Cardiac fibroblast (primary cell): ENCODE measurements at regions not wholly inside any gene's neighbourhood (a gene's known extent, or its start where the extent isn't known, plus 50 kb on each side); places are given as distances from the start of the nearest gene placed in this dataset.

Experiments
- DNase-seq, 2 donors: peaks; one replicate each; pipeline versions ENCODE4 v3.0.0 to v3.0.0-alpha.2; 2010; ENCODE audit warnings: low read depth in 2 of 2
- H3K4me3 ChIP-seq, 2 donors: replicated peaks in 1 of 2; 1 replicate in 1 of 2; 2 replicates in 1 of 2; pipeline ENCODE4 v1.5.1; 2011; ENCODE audit warnings: low read depth in 2 of 2, low read length in 2 of 2, mild to moderate bottlenecking in 2 of 2, moderate library complexity in 1 of 2
- TF ChIP-seq, protein P1 (sequence below): IDR thresholded peaks from one replicate; pipeline ENCODE4 v1.5.1; 2011; ENCODE audit warnings: low read depth, mild to moderate bottlenecking, low read length, inconsistent platforms

DNA sequence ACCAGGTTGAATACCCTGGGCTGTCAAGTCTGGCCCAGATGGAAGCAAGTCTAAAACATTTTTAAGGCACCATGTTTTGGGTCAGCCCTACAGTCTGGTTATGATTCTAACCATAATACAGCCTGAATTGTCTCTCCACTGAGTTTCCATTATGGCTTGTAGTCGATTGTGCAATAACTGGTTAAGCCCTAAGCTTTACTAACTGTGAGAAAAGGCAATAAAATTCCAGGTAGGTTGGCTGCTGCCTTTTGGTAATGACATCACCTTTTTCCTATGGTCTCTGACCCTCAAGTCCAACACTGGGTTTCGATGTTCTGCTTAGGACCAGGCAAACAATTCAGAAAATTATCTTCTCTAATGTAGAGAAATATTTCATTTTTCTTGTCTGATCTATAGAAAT, 243.3 kb downstream of the ACTL7B start:
- DNase-seq: no peak
- no peak overlapping the region for H3K4me3 ChIP-seq
- TF ChIP-seq, protein P1, sequence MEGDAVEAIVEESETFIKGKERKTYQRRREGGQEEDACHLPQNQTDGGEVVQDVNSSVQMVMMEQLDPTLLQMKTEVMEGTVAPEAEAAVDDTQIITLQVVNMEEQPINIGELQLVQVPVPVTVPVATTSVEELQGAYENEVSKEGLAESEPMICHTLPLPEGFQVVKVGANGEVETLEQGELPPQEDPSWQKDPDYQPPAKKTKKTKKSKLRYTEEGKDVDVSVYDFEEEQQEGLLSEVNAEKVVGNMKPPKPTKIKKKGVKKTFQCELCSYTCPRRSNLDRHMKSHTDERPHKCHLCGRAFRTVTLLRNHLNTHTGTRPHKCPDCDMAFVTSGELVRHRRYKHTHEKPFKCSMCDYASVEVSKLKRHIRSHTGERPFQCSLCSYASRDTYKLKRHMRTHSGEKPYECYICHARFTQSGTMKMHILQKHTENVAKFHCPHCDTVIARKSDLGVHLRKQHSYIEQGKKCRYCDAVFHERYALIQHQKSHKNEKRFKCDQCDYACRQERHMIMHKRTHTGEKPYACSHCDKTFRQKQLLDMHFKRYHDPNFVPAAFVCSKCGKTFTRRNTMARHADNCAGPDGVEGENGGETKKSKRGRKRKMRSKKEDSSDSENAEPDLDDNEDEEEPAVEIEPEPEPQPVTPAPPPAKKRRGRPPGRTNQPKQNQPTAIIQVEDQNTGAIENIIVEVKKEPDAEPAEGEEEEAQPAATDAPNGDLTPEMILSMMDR: no peak

DNA sequence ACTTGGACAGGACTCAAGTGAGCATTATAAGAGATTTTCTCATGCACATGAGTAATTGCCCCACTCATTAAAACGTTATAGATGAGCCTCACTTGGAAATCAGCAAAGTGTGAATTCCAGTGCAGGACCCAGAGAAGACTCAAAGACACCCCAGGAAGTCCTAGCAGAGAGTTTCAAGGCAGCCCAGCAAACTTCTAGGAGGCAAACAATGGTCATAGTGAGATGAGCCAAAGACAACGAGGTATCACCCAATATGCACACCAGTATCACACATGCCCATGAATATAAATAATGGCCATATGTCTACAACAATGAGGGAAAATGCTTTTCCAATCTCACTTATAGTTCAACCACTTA, 245.9 kb downstream of the ACTL7B start:
- no peak overlapping the region for H3K4me3 ChIP-seq
- no peak for DNase-seq
- TF ChIP-seq, protein P1: no peak

DNA sequence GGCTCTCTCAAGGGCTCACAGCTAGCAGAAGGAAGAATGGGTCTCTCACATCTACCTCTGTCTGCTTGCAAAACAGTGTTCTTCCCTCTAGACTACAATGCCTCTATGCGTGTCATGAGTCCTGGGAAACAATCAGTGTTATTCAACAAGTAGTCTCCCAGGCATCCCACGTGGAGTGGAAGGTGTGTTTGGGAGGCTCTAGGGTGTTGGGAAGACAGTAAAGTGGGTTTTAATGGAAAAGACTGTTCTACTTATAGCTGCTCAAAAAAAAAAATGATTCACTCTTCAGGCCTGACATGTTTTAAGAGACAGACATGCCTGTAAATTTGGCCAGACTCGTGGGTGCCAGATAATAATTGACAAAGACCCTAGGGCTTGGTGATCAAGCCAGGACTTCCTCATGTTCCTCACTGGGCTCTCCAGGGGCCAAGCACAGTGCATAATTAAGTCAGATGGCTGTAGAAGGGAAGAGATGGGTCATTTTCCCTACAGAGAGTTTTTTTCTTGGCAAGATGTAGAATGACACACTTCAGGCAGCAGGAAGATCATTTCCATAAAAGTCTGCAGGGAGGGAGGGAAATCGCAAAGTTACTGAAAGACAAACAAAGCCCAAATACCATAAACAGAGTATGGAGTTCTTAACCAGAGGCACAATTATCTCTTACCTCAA, 246.4 kb downstream of the ACTL7B start:
- TF ChIP-seq, protein P1: no peak

DNA sequence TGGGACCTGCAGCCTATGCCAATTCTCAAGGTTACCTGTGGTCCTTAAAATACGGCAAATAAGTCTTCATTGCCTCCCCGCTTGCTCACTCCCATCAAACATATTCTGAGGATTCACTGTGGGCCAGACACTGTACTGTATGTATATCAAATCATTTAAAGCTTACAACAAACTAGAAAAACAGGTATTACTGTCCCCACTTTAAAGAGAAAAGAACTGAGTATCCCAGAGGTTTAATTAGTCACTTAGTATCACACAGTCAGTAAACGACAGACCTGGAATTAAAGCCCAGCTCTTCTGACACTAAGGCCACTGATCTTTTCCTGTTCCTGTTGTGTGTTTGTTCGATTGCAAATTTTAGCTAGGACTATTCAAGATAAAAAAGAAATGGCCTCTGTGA, 248.2 kb downstream of the ACTL7B start:
- no peak overlapping the region for H3K4me3 ChIP-seq
- no peak for DNase-seq
- TF ChIP-seq, protein P1: no peak

More for the DNA sequence above, 246.4 kb downstream of the ACTL7B start:
- DNase-seq: peak; percentile 5 to 7
- no peak overlapping the region for H3K4me3 ChIP-seq

DNA sequence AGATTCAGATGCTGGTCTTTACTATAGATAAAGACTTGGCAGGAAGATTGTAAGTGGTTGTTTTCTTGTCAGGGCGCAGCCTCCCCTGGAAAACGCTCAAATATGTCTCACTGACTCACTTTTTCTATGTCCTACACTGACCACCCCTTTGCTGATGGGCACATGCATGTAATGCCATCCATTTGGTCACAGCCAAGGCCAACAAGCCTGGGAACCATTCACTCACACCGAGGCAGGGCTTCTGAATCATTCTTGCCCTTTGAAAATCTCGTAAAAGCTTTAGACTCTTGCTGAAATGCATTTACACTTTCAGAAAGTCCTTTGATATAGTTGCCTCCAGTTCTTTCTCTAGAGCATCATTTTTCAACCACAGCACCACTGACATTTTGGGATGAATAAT, 249.4 kb downstream of the ACTL7B start:
- DNase-seq: peak in 1 of 2 donors; percentile 22
- TF ChIP-seq, protein P1: no peak

DNA sequence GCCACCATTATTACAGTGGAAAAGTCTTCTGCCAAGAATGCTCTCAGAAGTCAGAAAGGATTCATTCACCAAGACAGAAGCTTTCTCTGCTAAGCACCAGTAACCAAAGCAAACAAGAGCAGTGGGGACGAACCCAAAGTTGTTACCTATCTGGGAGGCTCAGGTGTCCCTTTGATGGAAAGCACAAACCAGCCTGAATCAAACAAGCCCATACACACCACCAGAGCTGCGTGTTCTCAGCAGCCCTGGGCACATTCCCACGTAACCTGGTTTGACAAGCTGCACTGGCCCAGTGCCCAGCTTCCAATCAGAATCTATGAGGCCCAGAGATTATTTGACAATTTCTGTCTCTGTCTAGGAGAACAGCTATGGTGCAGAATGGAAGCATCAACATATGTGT, 252.6 kb downstream of the ACTL7B start:
- TF ChIP-seq, protein P1: no peak
- H3K4me3 ChIP-seq: no peak overlapping the region
- no peak for DNase-seq

More for the DNA sequence above, 249.4 kb downstream of the ACTL7B start:
- no peak overlapping the region for H3K4me3 ChIP-seq

DNA sequence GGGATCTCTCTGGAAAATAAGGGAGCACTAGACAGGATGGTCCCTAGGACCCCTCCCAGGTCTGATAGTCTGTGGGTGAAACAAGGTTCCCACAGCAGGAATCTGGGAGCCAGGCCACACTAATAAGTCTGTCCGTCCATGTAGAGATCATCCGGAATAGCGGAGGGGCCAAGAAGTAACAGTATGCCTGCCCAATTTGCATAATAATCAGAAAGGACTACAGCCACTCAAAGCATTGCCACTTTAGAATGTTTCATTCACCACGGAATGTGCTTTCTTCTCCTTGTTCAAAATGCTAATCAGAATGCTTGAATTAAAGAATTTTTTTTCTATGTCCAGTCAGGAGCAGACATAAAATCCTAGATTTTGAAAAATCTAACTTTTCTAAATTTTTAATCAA, 254.9 kb downstream of the ACTL7B start:
- no peak for DNase-seq
- H3K4me3 ChIP-seq: no peak overlapping the region
- TF ChIP-seq, protein P1: no peak
